ENCODE measurements at regions not wholly inside any gene's neighbourhood (a gene's known extent, or its start where the extent isn't known, plus 50 kb on each side); places are given as distances from the start of the nearest gene placed in this dataset.

GRCh38 chr5:7053125-7053524, 339.9 kb downstream of the TENT4A start:
- Histone ChIP-seq H3K36me3 (ENCODE audit: insufficient read depth, low read length, poor library complexity, severe bottlenecking) (no peaks in the 10 kb centered on the region), H3K4me1 (ENCODE audit: insufficient read depth, low read length, poor library complexity, severe bottlenecking) (no peaks in the 10 kb centered on the region), H3K9me3 (ENCODE audit: low read depth, low read length, poor library complexity, severe bottlenecking) (no peaks in the 10 kb centered on the region), H3K4me3 (ENCODE audit: low read depth, low read length, poor library complexity, severe bottlenecking) (no peak overlapping the region), H3K27ac (ENCODE audit: low read depth, low read length, poor library complexity, severe bottlenecking) (no peak overlapping the region), H3K27me3 (replicated peaks; ENCODE audit: insufficient read depth, low read depth, low read length, poor library complexity) (no peaks in the 10 kb centered on the region)
- intact Hi-C loops (cut with micrococcal nuclease; ENCODE audit: unreplicated experiment) = no loop called here
- no TSS peak for BruUV-seq (replicated peaks)
- TF ChIP-seq EZH2 (IDR thresholded peaks at IDR 0.05; ENCODE audit: borderline replicate concordance, low read depth, low read length, poor library complexity, severe bottlenecking) = no peak
- TF ChIP-seq CTCF (conservative IDR thresholded peaks at IDR 0.05; ENCODE audit: low read depth, low read length) = no peak
- CTCF ChIA-PET = no interaction called here
- no peak for DNase-seq (ENCODE audit: low spot score)
- POLR2A ChIA-PET (ENCODE audit: low non-redundant PET) = no interaction called here

GRCh38 chr5:7053528-7054209, 340.4 kb downstream of the TENT4A start:
- BruUV-seq (replicated peaks) = no TSS peak
- Histone ChIP-seq H3K4me3 (ENCODE audit: low read depth, low read length, poor library complexity, severe bottlenecking) (no peak overlapping the region), H3K4me1 (ENCODE audit: insufficient read depth, low read length, poor library complexity, severe bottlenecking) (no peaks in the 10 kb centered on the region), H3K27me3 (replicated peaks; ENCODE audit: insufficient read depth, low read depth, low read length, poor library complexity) (no peaks in the 10 kb centered on the region), H3K36me3 (ENCODE audit: insufficient read depth, low read length, poor library complexity, severe bottlenecking) (no peaks in the 10 kb centered on the region), H3K27ac (ENCODE audit: low read depth, low read length, poor library complexity, severe bottlenecking) (no peak overlapping the region), H3K9me3 (ENCODE audit: low read depth, low read length, poor library complexity, severe bottlenecking) (no peaks in the 10 kb centered on the region)
- POLR2A ChIA-PET (ENCODE audit: low non-redundant PET) = no interaction called here
- CTCF ChIA-PET = no interaction called here
- DNase-seq (ENCODE audit: low spot score) = no peak
- TF ChIP-seq CTCF (conservative IDR thresholded peaks at IDR 0.05; ENCODE audit: low read depth, low read length) = no peak
- TF ChIP-seq EZH2 (IDR thresholded peaks at IDR 0.05; ENCODE audit: borderline replicate concordance, low read depth, low read length, poor library complexity, severe bottlenecking) = no peak
- intact Hi-C loops (cut with micrococcal nuclease; ENCODE audit: unreplicated experiment) = no loop called here

- no peak for TF ChIP-seq CTCF (conservative IDR thresholded peaks at IDR 0.05; ENCODE audit: low read depth, low read length)
- no peak for TF ChIP-seq EZH2 (IDR thresholded peaks at IDR 0.05; ENCODE audit: borderline replicate concordance, low read depth, low read length, poor library complexity, severe bottlenecking)
- Histone ChIP-seq H3K9me3 (ENCODE audit: low read depth, low read length, poor library complexity, severe bottlenecking) (no peaks in the 10 kb centered on the region), H3K4me3 (ENCODE audit: low read depth, low read length, poor library complexity, severe bottlenecking) (no peak overlapping the region), H3K27me3 (replicated peaks; ENCODE audit: insufficient read depth, low read depth, low read length, poor library complexity) (no peaks in the 10 kb centered on the region), H3K4me1 (ENCODE audit: insufficient read depth, low read length, poor library complexity, severe bottlenecking) (no peaks in the 10 kb centered on the region), H3K36me3 (ENCODE audit: insufficient read depth, low read length, poor library complexity, severe bottlenecking) (no peaks in the 10 kb centered on the region), H3K27ac (ENCODE audit: low read depth, low read length, poor library complexity, severe bottlenecking) (no peak overlapping the region)
- no peak for DNase-seq (ENCODE audit: low spot score)
- no TSS peak for BruUV-seq (replicated peaks)
- POLR2A ChIA-PET (ENCODE audit: low non-redundant PET) = no interaction called here
- CTCF ChIA-PET = no interaction called here
- intact Hi-C loops (cut with micrococcal nuclease; ENCODE audit: unreplicated experiment) = no loop called here
Measured at GRCh38 chr5:7066471-7067235, 329.3 kb upstream of the ADCY2 start.

Data from A673 (cell line).